H1 (cell line): ENCODE measurements at regions not wholly inside any gene's neighbourhood (a gene's known extent, or its start where the extent isn't known, plus 50 kb on each side); places are given as distances from the start of the nearest gene placed in this dataset.

Experiments used
- CTCF ChIA-PET: fragments of 300-600 bp; sonication (Branson Sonifier 250); formaldehyde crosslinking; loops from one replicate; lab custom pipeline; 2021; ENCODE audit not compliant: partially characterized antibody; lab: Charles Lee
- POLR2A ChIA-PET: fragments of 300-600 bp; sonication (Branson Sonifier 250); formaldehyde crosslinking; loops from one replicate; lab custom pipeline; 2021; ENCODE audit warnings: inconsistent platforms; ENCODE audit not compliant: partially characterized antibody; lab: Charles Lee
- DNase-seq, 2 experiments: peaks; one replicate each; pipeline versions ENCODE4 v3.0.0 to v3.0.0-alpha.2; 2010 to 2022; ENCODE audit warnings: low spot score in 2 of 2, low read depth in 1 of 2, mixed read lengths in 1 of 2
- FAIRE-seq: peaks from 2 replicates; lab custom pipeline; 2011; peaks lifted over from hg19 to GRCh38; lab: Jason Lieb, UNC
- H2AFZ ChIP-seq: 2 replicates; pipeline ENCODE4 v1.8.1; 2012; ENCODE audit warnings: low read length, inconsistent platforms
- H2AK5ac ChIP-seq: 2 replicates; pipeline ENCODE4 v1.6.1; 2013; ENCODE audit warnings: low read depth, low read length
- H2BK120ac ChIP-seq: replicated peaks from 2 replicates; pipeline ENCODE3; 2013; ENCODE audit warnings: low read depth, low read length, inconsistent platforms
- H2BK12ac ChIP-seq: 2 replicates; pipeline ENCODE4 v1.6.1; 2013; ENCODE audit warnings: low read depth, low read length
- H2BK15ac ChIP-seq: 2 replicates; pipeline ENCODE4 v1.6.1; 2013; ENCODE audit warnings: low read length
- H2BK20ac ChIP-seq: 2 replicates; pipeline ENCODE4 v1.6.1; 2013; ENCODE audit warnings: low read length
- H2BK5ac ChIP-seq: 2 replicates; pipeline ENCODE4 v1.6.1; 2013; ENCODE audit warnings: low read depth, low read length
- H3K14ac ChIP-seq: 2 replicates; pipeline ENCODE4 v1.6.1; 2013; ENCODE audit warnings: inconsistent platforms; ENCODE audit not compliant: insufficient read length
- H3K18ac ChIP-seq: 2 replicates; pipeline ENCODE4 v1.6.1; 2013; ENCODE audit warnings: low read length; ENCODE audit errors: extremely low read depth
- H3K23ac ChIP-seq: 2 replicates; pipeline ENCODE4 v1.6.1; 2013; ENCODE audit warnings: inconsistent platforms; ENCODE audit not compliant: insufficient read length
- H3K23me2 ChIP-seq: 2 replicates; pipeline ENCODE4 v1.6.1; 2013; ENCODE audit warnings: low read depth, low read length
- H3K27ac ChIP-seq: 2 replicates; pipeline ENCODE4 v1.6.1; 2011; ENCODE audit warnings: low read depth, low read length, inconsistent platforms
- H3K27me3 ChIP-seq, 4 experiments: replicated peaks in 1 of 4; 1 replicate in 1 of 4; 2 replicates in 3 of 4; pipeline versions ENCODE4 v1.6.1 to v1.8.1; 2011 to 2013; ENCODE audit warnings: low read length in 3 of 4, mild to moderate bottlenecking in 3 of 4, inconsistent platforms in 2 of 4, mixed read lengths in 2 of 4, moderate library complexity in 1 of 4; ENCODE audit not compliant: control insufficient read depth in 3 of 4, insufficient read depth in 3 of 4; ENCODE audit errors: extremely low read depth in 1 of 4
- H3K36me3 ChIP-seq, 4 experiments: 2 replicates each; pipeline versions ENCODE4 v1.6.1 to v1.8.1; 2011 to 2013; ENCODE audit warnings: mild to moderate bottlenecking in 4 of 4, low read length in 3 of 4, moderate library complexity in 2 of 4, control low read depth in 1 of 4, inconsistent platforms in 1 of 4; ENCODE audit not compliant: insufficient read depth in 4 of 4, control insufficient read depth in 2 of 4
- H3K4ac ChIP-seq: replicated peaks from 2 replicates; pipeline ENCODE3; 2013; ENCODE audit warnings: low read length, low read depth, mixed read lengths, inconsistent platforms; ENCODE audit not compliant: insufficient read length
- H3K4me1 ChIP-seq, 4 experiments: replicated peaks in 1 of 4; 1 replicate in 1 of 4; 2 replicates in 3 of 4; pipeline versions ENCODE4 v1.6.1 to v1.8.1; 2011 to 2013; ENCODE audit warnings: low read length in 3 of 4, inconsistent platforms in 2 of 4, mixed read lengths in 1 of 4; ENCODE audit not compliant: insufficient read depth in 4 of 4, control insufficient read depth in 3 of 4
- H3K4me2 ChIP-seq, 2 experiments: 2 replicates each; pipeline versions ENCODE4 v1.6.1 to v1.8.1; 2011 to 2013; ENCODE audit warnings: low read depth in 2 of 2, low read length in 2 of 2, control low read depth in 1 of 2, inconsistent platforms in 1 of 2, mild to moderate bottlenecking in 1 of 2; ENCODE audit not compliant: insufficient read depth in 1 of 2
- H3K4me3 ChIP-seq, 4 experiments: fragments of 200-600, 300-600 bp in 1 of 4; sonication (generic), shearing (Covaris generic), sonication (Bioruptor Twin) in 1 of 4; 2 replicates each; pipeline versions ENCODE4 v1.5.1 to v1.8.1; 2011 to 2016; ENCODE audit warnings: low read length in 4 of 4, low read depth in 3 of 4, control low read depth in 2 of 4, inconsistent platforms in 2 of 4, mild to moderate bottlenecking in 2 of 4, mixed read lengths in 1 of 4, moderate library complexity in 1 of 4; ENCODE audit not compliant: insufficient read depth in 2 of 4; ENCODE audit errors: extremely low read depth in 1 of 4
- H3K56ac ChIP-seq: replicated peaks from 2 replicates; pipeline ENCODE3; 2013; ENCODE audit warnings: low read depth, mild to moderate bottlenecking, mixed read lengths, low read length, inconsistent platforms; ENCODE audit not compliant: insufficient read length
- H3K79me1 ChIP-seq: 2 replicates; pipeline ENCODE4 v1.6.1; 2013; ENCODE audit warnings: low read depth, low read length, control low read depth
- H3K79me2 ChIP-seq, 2 experiments: 2 replicates each; pipeline versions ENCODE4 v1.6.1 to v1.8.1; 2012 to 2013; ENCODE audit warnings: low read length in 2 of 2, mild to moderate bottlenecking in 2 of 2, inconsistent platforms in 1 of 2; ENCODE audit not compliant: insufficient read depth in 2 of 2, control insufficient read depth in 1 of 2
- H3K9ac ChIP-seq, 4 experiments: replicated peaks in 1 of 4; 1 replicate in 1 of 4; 2 replicates in 3 of 4; pipeline versions ENCODE4 v1.6.1 to v1.8.1; 2011 to 2013; ENCODE audit warnings: low read depth in 3 of 4, low read length in 3 of 4, control low read depth in 2 of 4, mild to moderate bottlenecking in 2 of 4, moderate library complexity in 2 of 4, inconsistent platforms in 1 of 4; ENCODE audit errors: extremely low read depth in 1 of 4
- H3K9me3 ChIP-seq, 2 experiments: 2 replicates each; pipeline versions ENCODE4 v1.6.1 to v1.8.1; 2012 to 2013; ENCODE audit warnings: mild to moderate bottlenecking in 2 of 2, moderate library complexity in 2 of 2, control low read depth in 1 of 2, inconsistent platforms in 1 of 2, low read depth in 1 of 2, low read length in 1 of 2, mixed read lengths in 1 of 2; ENCODE audit not compliant: insufficient read depth in 2 of 2
- H4K20me1 ChIP-seq, 2 experiments: replicated peaks in 1 of 2; 2 replicates each; pipeline versions ENCODE3 to v1.8.1; 2011 to 2013; ENCODE audit warnings: inconsistent platforms in 2 of 2, low read length in 2 of 2, mild to moderate bottlenecking in 1 of 2; ENCODE audit not compliant: insufficient read depth in 2 of 2, control insufficient read depth in 1 of 2
- H4K5ac ChIP-seq: 2 replicates; pipeline ENCODE4 v1.6.1; 2013; ENCODE audit warnings: low read length, low read depth, mixed read lengths, inconsistent platforms; ENCODE audit not compliant: insufficient read length
- H4K8ac ChIP-seq: 2 replicates; pipeline ENCODE4 v1.8.0; 2013; ENCODE audit warnings: mild to moderate bottlenecking, moderate library complexity, low read length, inconsistent platforms; ENCODE audit not compliant: insufficient read depth; ENCODE audit errors: extremely low read depth
- H4K91ac ChIP-seq: replicated peaks from 2 replicates; pipeline ENCODE3; 2013; ENCODE audit warnings: low read length, mixed read lengths, inconsistent platforms; ENCODE audit not compliant: insufficient read length
- ATF3 ChIP-seq: IDR thresholded peaks from 2 replicates; pipeline ENCODE4 v1.6.1; 2011; ENCODE audit warnings: low read depth, mild to moderate bottlenecking, low read length; ENCODE audit not compliant: insufficient read depth
- EZH2 ChIP-seq: fragments of 200-600 bp; sonication (generic); IDR thresholded peaks from 2 replicates; pipeline ENCODE4 v1.7.1; 2012; ENCODE audit warnings: low read depth, mild to moderate bottlenecking, moderate library complexity, low read length, inconsistent platforms; ENCODE audit not compliant: severe bottlenecking
- JUND ChIP-seq: IDR thresholded peaks from 2 replicates; pipeline ENCODE4 v1.6.1; 2011; ENCODE audit warnings: mild to moderate bottlenecking, improper control_type of control experiment, low read length
- KDM1A ChIP-seq: fragments of 200-600, 300-600 bp; sonication (generic); IDR thresholded peaks from 2 replicates; pipeline ENCODE4 v1.7.1; 2016; ENCODE audit warnings: mild to moderate bottlenecking, low read length, borderline replicate concordance
- MAFK ChIP-seq: IDR thresholded peaks from 2 replicates; pipeline ENCODE4 v1.6.1; 2012; ENCODE audit warnings: low read depth, mild to moderate bottlenecking, improper control_type of control experiment, low read length
- PHF8 ChIP-seq: fragments of 200-600 bp; sonication (generic); conservative IDR thresholded peaks from 2 replicates; pipeline ENCODE4 v1.7.1; 2012; ENCODE audit warnings: low read depth, mild to moderate bottlenecking, inconsistent platforms, low read length, moderate library complexity
- POU5F1 ChIP-seq: IDR thresholded peaks from 2 replicates; pipeline ENCODE4 v1.6.1; 2011; ENCODE audit warnings: low read depth, mild to moderate bottlenecking, low read length, moderate library complexity
- RBBP5 ChIP-seq: IDR thresholded peaks from 2 replicates; pipeline ENCODE4 v1.7.1; 2012; ENCODE audit warnings: low read depth, mild to moderate bottlenecking, inconsistent platforms, low read length, moderate library complexity, borderline replicate concordance
- RNF2 ChIP-seq: fragments of 200-900, 300-1000 bp; sonication (generic); IDR thresholded peaks from 2 replicates; pipeline ENCODE4 v1.7.1; 2016; ENCODE audit warnings: borderline replicate concordance, low read depth, mild to moderate bottlenecking, antibody characterized with exemption, low read length; ENCODE audit not compliant: poor library complexity, severe bottlenecking; ENCODE audit errors: missing control alignments
- SAP30 ChIP-seq: fragments of 300-600 bp; sonication (generic); IDR thresholded peaks from 2 replicates; pipeline ENCODE4 v1.7.1; 2012; ENCODE audit warnings: low read length, moderate library complexity, mild to moderate bottlenecking, inconsistent platforms; ENCODE audit not compliant: insufficient read depth, insufficient replicate concordance
- TBP ChIP-seq: IDR thresholded peaks from 2 replicates; pipeline ENCODE4 v1.6.1; 2011; ENCODE audit warnings: low read depth, low read length, improper control_type of control experiment
- USF2 ChIP-seq: IDR thresholded peaks from 2 replicates; pipeline ENCODE4 v1.6.1; 2011; ENCODE audit warnings: low read length, improper control_type of control experiment
- WGBS, 2 experiments: shearing (Covaris generic) in 1 of 2; methylation state at CpG; one replicate each; pipeline versions ENCODE4 v1.1.6 to v1.1.7; 2013 to 2015; ENCODE audit warnings: low lambda C conversion rate in 2 of 2, mixed read lengths in 2 of 2, inconsistent platforms in 1 of 2, low coverage in 1 of 2, missing lambda C conversion rate in 1 of 2; ENCODE audit not compliant: insufficient replicate concordance in 2 of 2, insufficient coverage in 1 of 2, insufficient read length in 1 of 2; ENCODE audit errors: extremely low coverage in 1 of 2, missing lambda C conversion rate in 1 of 2; 5-methylcytosine and 5-hydroxymethylcytosine counted together

- no peak overlapping the region for H2BK120ac ChIP-seq
- no peak overlapping the region for H3K9ac ChIP-seq
- H3K56ac ChIP-seq: no peak overlapping the region
- no peak overlapping the region for H3K18ac ChIP-seq
- H3K79me2 ChIP-seq: no peaks in the 10 kb centered on the region
- TF ChIP-seq PHF8 (no peak), KDM1A (no peak), ATF3 (no peak), TBP (no peak), POU5F1 (no peak), MAFK (no peak), RNF2 (no peak), JUND (no peak), SAP30 (no peak), EZH2 (no peak), RBBP5 (no peak), USF2 (no peak)
- H2BK12ac ChIP-seq: no peak overlapping the region
- ChIA-PET POLR2A (no interaction called here), CTCF (no interaction called here)
- no peak overlapping the region for H4K8ac ChIP-seq
- H3K23me2 ChIP-seq: no peaks in the 10 kb centered on the region
- no peaks in the 10 kb centered on the region for H3K36me3 ChIP-seq
- H3K4me3 ChIP-seq: no peak overlapping the region
- H3K79me1 ChIP-seq: no peaks in the 10 kb centered on the region
- no peak overlapping the region for H3K23ac ChIP-seq
- H2BK15ac ChIP-seq: no peak overlapping the region
- H2AK5ac ChIP-seq: no peak overlapping the region
- no peak overlapping the region for H3K4ac ChIP-seq
- no peaks in the 10 kb centered on the region for H3K27me3 ChIP-seq
- no peak overlapping the region for H2AFZ ChIP-seq
- no peak overlapping the region for H3K27ac ChIP-seq
- no peak overlapping the region for H4K91ac ChIP-seq
- no peak overlapping the region for H2BK20ac ChIP-seq
- no peaks in the 10 kb centered on the region for H3K9me3 ChIP-seq
- no peak overlapping the region for H4K5ac ChIP-seq
- H2BK5ac ChIP-seq: no peak overlapping the region
- peaks cover 0 to 5% (median 0%) of the 10 kb centered on the region in 4 experiments; a peak in 2 of 7 replicates for H3K4me1 ChIP-seq
- no peak for DNase-seq
- H3K4me2 ChIP-seq: no peak overlapping the region
- no peak for FAIRE-seq
- no CpG with 5 or more reads among the region's 1 CpG for WGBS, 2 experiments
- no peak overlapping the region for H3K14ac ChIP-seq
- H4K20me1 ChIP-seq: no peaks in the 10 kb centered on the region
These were observed 330.6 kb downstream of the KCNRG start for GRCh38 chr13:50345804-50346203.
